ENCODE measurements at regions not wholly inside any gene's neighbourhood (a gene's known extent, or its start where the extent isn't known, plus 50 kb on each side); places are given as distances from the start of the nearest gene placed in this dataset.
"Not testable (repeated sequence)": the region's sequence is repeated elsewhere in the genome, so short reads cannot be mapped to it uniquely, and the experiment has no call there.

DNA sequence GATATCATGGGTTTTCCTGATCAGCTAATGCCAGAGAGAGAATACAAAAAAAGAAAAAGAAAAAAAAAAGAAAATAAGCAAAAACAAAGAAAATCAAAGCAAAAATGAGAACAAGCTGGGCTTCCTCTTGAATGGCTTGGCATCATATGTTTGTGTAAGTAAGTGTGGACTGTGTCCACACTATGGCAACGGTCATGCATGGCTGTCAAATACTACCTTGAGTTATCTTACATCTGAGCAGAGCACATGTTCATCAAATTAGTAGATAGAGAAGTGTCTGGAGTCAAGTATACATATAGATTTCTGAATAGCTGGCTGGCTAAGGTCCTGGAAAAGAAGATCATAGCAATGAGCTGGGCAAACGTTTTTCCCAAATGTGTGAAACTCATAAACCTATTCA is 470.2 kb downstream of the RPIA start:
- not testable (repeated sequence) for DNase-seq

DNA sequence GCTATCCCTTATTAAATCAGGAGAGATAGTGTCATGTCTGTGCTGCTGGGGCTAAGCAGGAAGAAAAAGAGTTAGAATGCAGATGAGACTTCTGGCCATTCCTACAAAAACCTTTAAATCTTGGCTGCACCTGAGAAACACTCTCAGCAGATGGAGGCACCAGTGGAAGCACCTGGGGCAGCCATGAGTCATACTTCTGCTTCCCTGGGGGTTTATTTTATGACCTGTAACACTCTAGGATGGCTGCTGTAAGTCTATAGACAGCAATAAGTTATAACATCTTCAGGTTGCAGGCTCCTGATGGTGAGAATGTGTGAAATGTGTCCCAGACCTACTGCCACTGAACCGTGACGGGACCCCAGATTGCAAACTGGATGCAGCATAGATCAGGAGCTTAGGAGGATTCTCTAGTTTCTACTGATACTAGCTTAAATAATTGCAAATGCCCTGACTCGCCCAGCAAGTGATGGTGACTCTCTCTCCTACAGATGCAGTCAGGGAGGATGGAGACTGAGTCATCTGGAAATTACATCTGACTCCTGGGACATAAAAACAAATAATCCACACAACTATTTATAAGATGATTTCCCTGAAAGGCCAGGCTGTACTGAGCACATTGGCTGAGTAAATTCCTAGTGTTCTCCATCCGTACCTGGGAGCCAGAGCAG is 479.2 kb downstream of the RPIA start:
- DNase-seq = not testable (repeated sequence)

- not testable (repeated sequence) for DNase-seq
These were observed 479.7 kb downstream of the RPIA start for GRCh38 chr2:89171174-89171519.

GRCh38 chr2:89177004-89177403 is 485.5 kb downstream of the RPIA start:
- not testable (repeated sequence) for DNase-seq

GRCh38 chr2:89182221-89182620 is 490.7 kb downstream of the RPIA start:
- DNase-seq = not testable (repeated sequence)

GRCh38 chr2:89184746-89185145 is 493.3 kb downstream of the RPIA start:
- not testable (repeated sequence) for DNase-seq

- not testable (repeated sequence) for DNase-seq
These were observed 504.3 kb downstream of the RPIA start for GRCh38 chr2:89195636-89196251.

DNA sequence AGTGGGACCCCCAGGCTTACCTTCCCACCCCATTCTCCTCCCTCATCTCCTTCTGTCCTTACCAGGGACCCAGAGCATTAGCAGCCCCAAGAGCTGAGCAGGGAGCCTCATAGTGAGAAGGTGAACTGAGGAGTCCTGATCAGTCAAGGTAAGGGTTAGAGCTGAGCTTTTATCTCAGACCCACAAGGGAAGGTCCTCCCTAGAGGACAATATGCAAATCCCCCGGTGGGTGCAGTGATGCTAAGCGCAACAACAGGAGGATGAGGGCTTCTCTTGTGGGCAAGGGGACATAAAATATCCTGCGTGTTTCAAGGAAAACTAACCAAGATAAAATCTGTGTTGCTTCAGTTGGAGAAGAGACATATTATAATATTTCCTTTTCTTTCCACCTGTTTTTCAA is 505.2 kb downstream of the RPIA start:
- not testable (repeated sequence) for DNase-seq

DNA sequence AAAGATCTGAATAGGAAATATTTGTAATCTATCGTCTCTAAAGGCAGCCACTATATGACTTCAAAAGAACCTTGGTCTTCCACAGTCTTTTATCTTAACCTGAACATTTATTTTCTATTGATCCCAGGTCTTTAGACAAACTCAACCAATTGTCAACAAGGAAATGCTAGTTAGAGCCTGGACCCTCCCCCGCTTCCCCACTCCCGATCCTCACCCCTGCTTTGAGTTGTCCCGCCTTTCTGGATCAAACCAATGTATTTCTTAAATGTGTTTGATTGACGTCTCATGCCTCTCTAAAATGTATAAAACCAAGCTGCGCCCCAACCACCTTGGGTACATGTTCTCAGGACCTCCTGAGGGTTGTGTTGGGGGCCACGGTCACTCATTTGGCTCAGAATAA is 506.6 kb downstream of the RPIA start:
- DNase-seq = not testable (repeated sequence)

DNA sequence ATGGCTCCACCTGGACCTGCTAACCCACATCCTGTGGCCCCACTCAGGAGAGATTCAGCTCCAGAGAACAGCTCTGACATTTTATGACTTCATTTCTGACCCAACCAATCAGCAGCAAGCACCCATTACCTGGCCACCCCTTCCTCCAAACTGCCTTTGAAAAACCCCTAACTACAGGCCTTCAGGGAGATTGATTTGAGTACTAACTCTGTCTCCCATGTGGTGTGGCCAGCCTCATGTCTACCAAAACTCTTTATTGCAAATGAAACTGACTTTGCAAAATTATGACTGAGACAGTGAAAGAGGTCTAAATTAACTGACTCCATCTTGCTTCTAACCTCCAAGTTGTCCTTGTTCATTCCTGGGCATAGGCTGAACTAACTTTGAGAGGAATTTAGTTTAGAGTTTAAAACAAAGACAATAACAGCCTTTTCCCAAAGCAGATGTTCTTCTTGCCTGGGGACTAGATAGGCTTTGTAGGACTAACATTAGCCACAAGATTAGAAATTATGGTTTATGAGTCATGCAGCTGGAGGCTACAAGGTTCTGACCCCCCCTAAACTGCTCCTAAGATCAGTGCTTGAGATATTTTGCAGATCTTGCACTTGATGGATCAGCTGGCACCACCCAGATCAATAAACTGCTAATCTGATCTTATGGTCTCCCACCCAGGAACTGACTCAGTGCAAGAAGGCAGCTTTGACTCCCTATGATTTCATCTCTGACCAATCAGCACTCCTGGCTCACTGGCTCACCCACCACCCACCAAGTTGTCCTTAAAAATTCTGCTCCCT is 508.2 kb downstream of the RPIA start:
- DNase-seq = not testable (repeated sequence)

DNA sequence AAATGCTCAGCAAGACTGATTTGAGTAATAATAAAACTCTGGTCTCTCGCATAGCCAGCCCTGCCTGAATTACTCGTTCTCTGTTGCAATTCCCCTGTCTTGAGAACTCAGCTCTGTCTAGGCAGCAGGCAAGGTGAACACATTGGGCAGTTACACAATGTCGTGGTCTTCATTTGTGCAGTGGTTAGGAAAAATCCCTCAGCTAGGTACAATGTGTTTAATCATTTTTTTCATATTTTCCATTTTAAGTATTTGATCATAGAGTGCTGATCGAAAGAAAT is 508.7 kb downstream of the RPIA start:
- DNase-seq = not testable (repeated sequence)

GRCh38 chr2:89202518-89202917 is 511.0 kb downstream of the RPIA start:
- not testable (repeated sequence) for DNase-seq

DNA sequence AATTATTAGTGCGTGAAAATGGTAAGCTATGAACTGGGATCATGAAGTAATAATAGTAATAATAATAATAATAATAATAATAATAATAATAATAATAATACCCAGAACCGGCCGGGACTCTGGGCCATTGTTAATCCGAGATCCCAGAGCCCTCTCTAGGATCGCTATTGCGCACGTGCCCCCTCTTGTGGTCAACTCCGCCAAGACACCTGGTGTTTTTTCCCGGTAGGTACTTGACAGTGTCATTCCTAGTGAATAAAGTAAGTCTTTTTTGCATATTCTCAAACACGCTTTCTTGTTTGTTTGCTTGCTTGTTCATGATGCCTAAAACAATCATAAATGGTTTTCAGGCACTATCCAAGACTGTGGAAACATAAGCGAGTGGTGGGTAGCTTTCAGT is 513.7 kb downstream of the RPIA start:
- peak; percentile 2 for DNase-seq

DNA sequence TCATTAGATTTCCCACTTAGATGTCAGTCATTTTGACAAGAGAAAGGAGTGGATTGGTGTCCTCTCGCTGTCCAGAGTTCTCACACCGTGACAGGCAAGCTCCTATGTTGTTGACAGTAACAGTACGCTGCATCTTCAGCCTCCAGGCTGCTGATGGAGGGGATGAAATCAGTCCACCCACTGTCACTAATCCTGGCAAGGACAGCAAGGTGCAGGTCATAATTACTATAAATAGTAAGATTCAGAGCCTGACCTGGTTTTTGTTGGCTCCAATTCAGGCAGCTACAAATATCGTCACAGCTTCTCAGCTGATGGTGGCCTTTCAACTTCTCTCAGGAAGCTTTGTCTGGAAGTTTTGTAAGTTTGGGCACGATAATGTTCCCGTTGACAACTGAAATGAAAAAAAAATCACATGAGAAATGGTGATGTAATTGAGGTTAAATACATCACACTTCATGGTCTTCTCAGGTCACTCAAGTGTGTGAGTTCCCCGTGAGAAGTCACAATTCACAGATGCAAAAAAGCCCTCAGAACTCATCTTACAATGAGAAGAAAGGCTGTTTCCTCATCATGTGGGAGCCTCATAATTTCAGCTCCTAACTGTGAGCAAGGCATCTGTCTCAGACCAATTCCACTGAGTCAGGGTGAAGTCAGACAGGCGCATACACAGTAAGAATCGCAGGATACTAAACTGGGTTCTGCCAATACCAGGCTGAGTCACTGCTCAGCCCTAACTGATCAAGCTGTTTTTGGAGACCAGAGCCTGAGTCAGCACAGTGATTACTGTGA is 516.9 kb downstream of the RPIA start:
- DNase-seq = not testable (repeated sequence)

DNA sequence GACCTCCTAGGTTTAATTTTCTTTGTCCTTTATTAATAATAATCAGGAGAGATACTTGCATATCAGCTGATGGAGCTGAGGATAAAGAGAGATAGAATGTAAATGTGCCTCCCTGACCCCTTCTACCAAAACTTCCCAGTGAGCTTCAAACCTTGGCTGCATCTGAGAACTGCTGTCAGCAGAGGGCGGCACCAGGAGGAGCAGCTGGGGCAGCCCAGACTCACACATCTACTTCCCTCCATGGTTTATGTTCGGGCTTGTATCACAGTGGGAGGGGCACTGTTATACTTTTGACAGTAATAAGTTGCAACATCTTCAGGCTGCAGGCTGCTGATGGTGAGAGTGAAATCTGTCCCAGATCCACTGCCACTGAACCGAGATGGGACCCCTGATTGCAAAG is 521.7 kb downstream of the RPIA start:
- DNase-seq = not testable (repeated sequence)

DNA sequence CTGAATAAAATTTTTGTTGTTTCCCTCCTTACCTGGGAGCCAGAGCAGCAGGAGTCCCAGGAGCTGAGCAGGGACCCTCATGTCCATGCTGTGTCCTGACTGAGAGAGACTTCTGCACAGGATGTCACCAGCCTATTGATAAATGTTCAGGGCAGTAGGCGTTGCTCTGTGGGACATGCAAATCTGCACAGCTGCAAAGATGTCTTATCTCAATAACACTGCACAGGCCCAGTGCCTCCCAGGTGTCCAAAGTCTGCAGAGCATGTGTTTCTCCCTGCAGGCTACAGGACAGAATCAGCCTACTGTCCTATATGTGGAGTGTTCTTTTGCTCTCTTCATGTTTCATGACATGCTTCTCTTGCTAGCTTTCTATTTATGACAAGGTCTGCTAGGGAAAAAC is 522.3 kb downstream of the RPIA start:
- DNase-seq = not testable (repeated sequence)

- not testable (repeated sequence) for DNase-seq
These were observed 530.0 kb downstream of the RPIA start for GRCh38 chr2:89221474-89221873.

DNA sequence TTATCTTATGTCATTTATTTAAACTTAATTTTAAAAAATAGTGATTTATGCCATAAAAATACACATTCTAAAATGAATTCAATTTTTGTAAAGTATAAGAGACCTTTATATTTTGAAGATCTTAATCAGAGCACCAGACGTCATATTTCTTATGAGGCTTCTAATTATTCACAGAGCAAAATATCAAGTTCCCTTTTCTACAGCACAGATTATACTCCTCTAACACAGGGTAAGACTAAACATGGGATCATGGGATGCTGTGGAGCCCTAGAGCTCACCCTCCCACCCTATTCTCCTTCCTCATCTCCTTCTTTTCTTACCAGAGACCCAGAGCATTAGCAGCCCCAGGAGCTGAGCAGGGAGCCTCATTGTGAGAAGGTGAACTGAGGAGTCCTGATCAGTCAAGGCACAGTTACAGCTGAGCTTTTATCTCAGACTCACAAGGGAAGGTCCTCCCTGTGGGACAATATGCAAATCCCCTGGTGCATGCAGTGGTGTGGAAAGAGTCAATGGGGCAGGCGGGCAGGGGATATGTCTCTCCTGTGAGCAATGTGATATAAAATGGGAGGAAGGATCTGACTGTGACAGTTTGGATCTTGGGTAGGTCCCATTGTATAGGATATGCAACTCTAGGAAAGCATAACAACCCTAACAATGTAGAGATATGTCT is 530.7 kb downstream of the RPIA start:
- DNase-seq = not testable (repeated sequence)

GRCh38 chr2:89224803-89225202 is 533.3 kb downstream of the RPIA start:
- DNase-seq = not testable (repeated sequence)

GRCh38 chr2:89229979-89230378 is 538.5 kb downstream of the RPIA start:
- DNase-seq = not testable (repeated sequence)

- not testable (repeated sequence) for DNase-seq
These were observed 539.8 kb downstream of the RPIA start for GRCh38 chr2:89231241-89231640.

GRCh38 chr2:89233931-89234330 is 542.5 kb downstream of the RPIA start:
- DNase-seq = not testable (repeated sequence)
